ENCODE measurements at regions not wholly inside any gene's neighbourhood (a gene's known extent, or its start where the extent isn't known, plus 50 kb on each side); places are given as distances from the start of the nearest gene placed in this dataset.
"Not testable (repeated sequence)": the region's sequence is repeated elsewhere in the genome, so short reads cannot be mapped to it uniquely, and the experiment has no call there.

DNA sequence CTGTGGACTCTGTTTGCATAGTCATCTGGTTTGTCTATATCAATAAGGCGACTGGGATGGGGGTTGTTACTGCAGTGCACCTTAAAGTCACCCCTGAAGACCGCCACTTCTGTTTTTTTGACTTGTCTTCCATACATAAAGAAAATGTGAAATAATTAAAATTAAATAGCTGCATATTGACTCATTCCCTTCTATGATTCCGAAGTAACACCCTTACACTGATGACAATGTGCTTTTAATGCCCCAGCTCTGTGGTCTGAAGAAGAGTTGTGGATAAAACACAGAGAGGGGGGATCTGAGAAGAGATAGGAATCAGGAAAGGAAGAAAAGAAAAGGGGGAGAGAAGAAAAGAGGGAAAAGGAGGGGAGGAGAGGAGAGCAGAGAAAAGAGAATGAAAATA, 796.9 kb upstream of the MBL2 start:
- in situ Hi-C loops (cut with HindIII; ENCODE audit: low sequenced_read_pairs) = no loop called here

DNA sequence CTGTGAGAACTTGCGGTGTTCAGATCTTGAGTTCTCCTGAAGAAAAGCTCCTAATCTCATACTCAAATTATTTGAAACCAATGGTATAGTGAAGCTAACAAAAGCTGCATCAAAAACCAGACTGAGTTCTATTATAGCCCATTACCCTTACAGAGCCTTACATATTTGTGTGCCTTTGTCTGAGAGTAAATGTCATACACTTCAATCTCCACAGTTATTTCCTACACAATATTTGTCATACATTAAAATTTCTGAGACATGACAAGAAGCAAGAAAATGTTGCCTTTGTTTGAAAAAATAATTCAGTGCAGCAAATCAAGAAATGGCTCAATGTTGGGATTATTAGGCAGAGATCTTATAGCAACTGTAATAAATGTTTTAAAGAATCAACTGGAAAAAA, 776.1 kb upstream of the MBL2 start:
- in situ Hi-C loops (cut with HindIII; ENCODE audit: low sequenced_read_pairs) = no loop called here
- DNase-seq (ENCODE audit: low spot score) = no peak

More for the DNA sequence above, 796.9 kb upstream of the MBL2 start:
- DNase-seq (ENCODE audit: low spot score) = no peak

DNA sequence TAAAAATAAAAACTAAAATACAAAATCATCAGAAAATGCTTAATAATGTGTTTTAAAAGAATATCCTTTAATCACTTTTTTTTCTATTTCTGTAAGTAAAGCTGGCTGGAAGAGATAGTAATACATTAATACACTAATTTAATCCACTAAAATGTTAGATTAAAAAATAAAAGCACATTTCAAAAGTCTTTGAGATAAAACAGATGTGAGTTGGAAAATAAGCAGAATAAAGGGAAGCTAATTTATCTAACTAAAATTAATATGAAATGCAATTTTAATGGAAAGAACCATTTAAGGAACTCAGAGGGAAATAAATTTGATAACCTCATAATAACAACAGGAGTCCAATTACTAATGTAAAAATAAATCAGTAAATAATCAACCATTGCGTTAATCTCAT, 774.8 kb upstream of the MBL2 start:
- in situ Hi-C loops (cut with HindIII; ENCODE audit: low sequenced_read_pairs) = no loop called here
- no peak for DNase-seq (ENCODE audit: low spot score)

DNA sequence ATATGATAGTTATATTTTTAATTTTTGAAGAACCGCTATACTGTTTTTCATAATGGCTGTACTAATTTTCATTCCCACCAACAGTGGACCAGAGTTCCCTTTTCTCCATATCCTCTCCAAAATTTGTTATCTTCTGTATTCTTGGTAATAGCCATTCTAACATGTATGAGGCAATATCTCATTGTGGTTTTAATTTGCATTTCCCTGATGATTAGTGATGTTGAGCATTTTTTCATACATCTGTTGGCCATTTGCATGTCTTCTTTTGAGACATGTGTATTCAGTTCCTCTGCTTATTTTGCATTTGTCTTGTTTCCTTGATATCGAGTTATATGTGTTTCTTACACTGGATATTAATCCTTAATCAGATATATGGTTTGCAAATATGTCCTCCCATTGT, 770.8 kb upstream of the MBL2 start:
- in situ Hi-C loops (cut with HindIII; ENCODE audit: low sequenced_read_pairs) = no loop called here
- no peak for DNase-seq (ENCODE audit: low spot score)

DNA sequence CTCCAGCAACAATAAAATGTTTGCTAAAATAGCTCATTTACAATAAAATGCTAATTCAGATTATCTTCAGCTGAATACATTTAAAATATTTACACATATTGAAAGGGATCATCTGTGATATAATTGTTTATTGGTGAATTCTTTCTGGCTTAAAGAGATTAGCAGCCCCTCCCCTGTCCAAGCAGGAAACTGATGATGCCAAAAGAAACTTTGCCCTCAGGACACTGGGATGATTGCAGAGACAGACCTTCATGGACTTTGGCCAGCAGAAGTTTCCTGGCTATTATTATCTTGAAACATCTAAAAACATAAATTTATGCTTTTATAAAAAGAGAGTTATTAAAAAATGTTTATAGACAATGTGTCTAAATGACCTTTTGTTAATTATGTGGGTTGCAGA, 764.9 kb upstream of the MBL2 start:
- DNase-seq (ENCODE audit: low spot score) = no peak

DNA sequence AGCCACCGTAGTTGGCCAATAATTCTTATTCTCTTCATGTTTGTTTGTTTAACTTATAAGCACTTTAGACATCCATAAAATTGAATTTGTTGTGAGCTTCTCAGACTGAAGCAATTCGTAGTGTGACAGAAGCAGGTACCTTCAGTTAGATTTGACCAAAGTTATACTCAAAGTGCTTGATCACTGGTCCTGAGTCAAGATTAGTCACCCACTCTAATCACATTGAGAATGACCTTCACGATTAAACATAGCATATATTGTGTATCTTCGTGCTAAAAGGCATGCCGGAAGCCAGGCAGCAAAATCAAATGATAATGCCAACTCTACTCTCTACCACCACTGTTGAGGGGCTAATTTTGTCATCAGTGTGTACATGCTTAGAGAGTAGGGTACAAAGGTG, 763.7 kb upstream of the MBL2 start:
- DNase-seq (ENCODE audit: low spot score) = no peak

More for the DNA sequence above, 764.9 kb upstream of the MBL2 start:
- in situ Hi-C loops (cut with HindIII; ENCODE audit: low sequenced_read_pairs) = no loop called here

DNA sequence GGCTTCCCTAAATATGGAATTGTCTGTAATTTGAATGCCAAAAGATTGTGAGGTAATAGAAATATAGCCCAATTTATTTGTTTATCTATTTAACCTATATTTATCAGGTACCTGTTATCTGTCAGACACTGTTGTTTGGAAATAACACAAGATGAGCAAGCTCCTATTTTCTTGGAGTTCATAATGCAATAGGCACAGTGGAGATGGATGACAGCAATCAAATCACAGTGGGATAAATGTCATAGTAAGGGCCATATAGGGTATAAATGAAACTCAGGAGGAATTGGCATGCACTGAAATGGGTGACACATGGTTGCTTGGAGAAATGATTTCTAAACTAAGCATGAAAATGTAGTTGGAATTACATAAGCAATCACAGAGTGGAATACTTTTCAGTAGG, 761.8 kb upstream of the MBL2 start:
- DNase-seq (ENCODE audit: low spot score) = no peak
- in situ Hi-C loops (cut with HindIII; ENCODE audit: low sequenced_read_pairs) = no loop called here

More for the DNA sequence above, 763.7 kb upstream of the MBL2 start:
- in situ Hi-C loops (cut with HindIII; ENCODE audit: low sequenced_read_pairs) = no loop called here

DNA sequence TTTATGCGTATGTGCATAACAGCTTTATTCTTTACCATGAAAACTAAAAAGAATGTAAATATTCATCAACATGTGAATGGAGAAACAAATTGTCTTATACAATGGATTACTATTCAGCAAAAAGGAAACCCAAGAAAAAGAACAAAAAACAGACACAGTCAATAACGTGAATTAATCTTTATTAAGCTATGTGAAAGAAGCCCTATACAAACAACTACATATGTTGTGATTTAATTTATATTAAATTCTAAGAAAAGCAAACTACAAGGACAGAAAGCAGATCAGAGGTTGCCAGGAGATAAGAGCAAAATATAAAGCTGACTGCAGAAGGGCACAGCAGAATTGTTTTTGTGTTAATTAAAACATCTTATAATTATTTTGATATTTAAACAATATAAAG, 756.4 kb upstream of the MBL2 start:
- no peak for DNase-seq (ENCODE audit: low spot score)
- in situ Hi-C loops (cut with HindIII; ENCODE audit: low sequenced_read_pairs) = no loop called here

DNA sequence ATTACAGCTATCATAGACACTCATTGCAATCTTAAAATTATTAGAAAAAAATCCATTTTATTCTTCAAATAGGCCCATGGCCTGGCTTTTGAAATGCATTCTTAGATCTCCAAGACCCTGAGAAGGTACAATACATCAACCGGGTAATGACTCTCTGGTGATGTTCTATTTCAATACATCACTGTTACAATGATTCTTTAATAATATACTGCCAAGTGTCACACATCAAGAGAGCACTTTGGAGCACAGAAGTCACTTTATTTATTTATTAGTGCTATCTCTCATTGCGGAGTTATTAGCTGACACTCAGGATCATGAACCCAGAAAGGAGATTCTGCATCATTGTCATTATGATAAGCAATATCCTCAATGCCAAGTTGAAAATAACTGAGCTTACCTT, 748.5 kb upstream of the MBL2 start:
- no peak for DNase-seq (ENCODE audit: low spot score)
- in situ Hi-C loops (cut with HindIII; ENCODE audit: low sequenced_read_pairs) = no loop called here

DNA sequence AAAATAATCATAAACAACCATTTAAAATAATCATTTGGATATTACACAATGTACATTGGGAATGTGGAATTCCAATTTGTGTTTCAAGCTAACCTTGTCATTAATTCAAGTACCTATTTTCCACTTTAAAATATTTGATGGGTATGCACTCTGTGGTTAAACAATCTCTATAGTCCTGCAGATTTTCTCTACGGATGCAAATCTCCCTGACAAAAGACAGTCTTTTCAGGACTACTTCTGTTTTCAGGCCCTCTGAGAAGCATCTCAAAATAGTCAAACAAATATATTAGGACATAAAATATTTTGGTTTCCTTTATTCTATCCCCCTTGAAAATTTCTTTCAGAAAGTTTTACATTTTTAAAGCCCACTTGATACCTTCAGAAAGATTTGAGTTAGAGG, 735.6 kb upstream of the MBL2 start:
- in situ Hi-C loops (cut with HindIII; ENCODE audit: low sequenced_read_pairs) = no loop called here
- no peak for DNase-seq (ENCODE audit: low spot score)

DNA sequence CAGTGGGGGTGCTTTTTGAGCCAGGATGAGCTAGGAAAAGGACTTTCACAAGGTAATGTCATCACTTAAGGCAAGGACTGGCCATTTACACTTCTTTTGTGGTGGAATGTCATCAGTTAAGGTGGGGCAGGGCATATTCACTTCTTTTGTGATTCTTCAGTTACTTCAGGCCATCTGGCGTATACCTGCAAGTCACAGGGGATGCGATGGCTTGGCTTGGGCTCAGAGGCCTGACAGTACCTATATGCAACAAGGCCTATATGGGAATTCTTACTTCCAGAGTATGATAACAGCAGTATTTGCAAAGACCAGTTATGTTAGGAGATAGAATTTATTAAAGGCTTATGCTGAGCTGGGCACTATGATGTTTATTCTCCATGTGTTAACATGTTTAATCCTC, 731.9 kb upstream of the MBL2 start:
- in situ Hi-C loops (cut with HindIII; ENCODE audit: low sequenced_read_pairs); DNase-seq (ENCODE audit: low spot score): not testable (repeated sequence)

DNA sequence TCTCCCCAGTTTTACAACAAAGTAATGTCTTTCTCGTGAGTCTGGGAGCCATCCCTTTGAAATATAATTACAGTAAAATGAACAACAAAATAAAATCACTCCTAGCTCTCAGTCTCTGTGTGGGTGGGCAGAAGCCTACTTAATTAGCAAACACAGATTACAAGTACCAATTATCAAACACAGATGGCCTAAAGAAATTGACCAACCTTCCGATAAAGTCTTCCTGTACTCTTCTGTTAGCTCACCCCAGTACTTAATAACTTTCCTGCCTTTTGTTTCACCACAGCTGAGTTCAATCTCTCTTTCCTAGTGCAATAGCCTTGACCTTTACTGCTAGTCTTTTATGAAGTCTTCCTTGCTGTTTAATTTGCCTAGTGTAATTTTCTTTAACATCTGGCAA, 719.2 kb upstream of the MBL2 start:
- no peak for DNase-seq (ENCODE audit: low spot score)
- in situ Hi-C loops (cut with HindIII; ENCODE audit: low sequenced_read_pairs) = no loop called here

DNA sequence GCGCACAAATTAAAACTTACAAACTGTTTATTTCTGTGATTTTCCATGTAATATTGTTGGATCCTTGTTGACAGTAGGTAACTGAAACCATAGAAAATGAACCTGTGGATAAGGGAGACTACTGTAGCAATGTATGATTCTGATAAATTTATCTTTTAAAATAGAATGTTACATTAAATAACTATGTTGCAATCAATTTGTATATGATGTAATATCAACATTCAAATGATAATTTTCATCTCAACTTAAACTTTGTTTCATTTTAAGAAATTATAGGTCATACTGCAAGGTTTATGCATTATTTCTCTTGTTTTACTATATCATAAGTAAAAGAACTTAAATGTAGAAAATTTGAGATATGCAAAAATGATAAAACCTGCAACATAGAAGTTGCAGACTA, 718.0 kb upstream of the MBL2 start:
- in situ Hi-C loops (cut with HindIII; ENCODE audit: low sequenced_read_pairs) = no loop called here
- no peak for DNase-seq (ENCODE audit: low spot score)

DNA sequence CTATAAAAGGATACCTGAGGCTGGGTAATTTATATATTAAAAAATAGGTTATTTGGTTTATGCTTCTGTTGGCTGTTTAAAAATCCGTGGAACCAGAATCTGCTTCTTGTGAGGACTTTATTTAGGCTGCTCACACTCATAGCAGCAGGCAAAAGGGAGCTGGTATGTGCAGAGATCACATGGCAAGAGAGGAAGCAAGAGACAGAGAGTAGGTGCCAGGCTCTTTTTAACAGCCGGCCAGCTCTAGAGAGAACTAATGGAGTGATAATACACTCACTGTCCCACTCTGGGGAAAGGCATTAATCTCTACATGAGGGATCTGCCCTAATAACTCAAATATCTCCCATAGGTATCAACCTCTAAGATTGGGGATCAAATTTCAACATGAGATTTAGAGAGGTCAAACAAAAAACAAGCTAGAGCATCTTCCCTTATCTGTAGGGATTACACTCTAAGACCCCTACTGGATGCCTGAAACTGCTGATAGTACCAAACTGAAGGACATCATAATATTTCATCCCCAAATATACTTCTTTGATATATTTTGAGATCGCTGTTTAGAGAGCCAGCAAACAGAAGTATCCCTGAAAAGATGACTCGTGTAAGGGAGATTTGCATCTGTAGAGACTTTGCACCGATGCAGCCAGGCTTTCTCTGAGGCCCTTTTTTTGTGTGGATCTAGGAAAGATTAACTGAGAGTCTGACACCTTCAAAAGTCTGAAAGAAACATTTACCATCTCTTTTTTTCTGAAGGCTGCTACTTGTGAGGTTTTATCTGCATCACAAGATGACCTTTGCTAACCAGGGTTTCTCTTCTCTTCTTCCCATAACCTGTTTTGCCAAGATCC, 717.0 kb upstream of the MBL2 start:
- in situ Hi-C loops (cut with HindIII; ENCODE audit: low sequenced_read_pairs) = no loop called here
- no peak for DNase-seq (ENCODE audit: low spot score)

DNA sequence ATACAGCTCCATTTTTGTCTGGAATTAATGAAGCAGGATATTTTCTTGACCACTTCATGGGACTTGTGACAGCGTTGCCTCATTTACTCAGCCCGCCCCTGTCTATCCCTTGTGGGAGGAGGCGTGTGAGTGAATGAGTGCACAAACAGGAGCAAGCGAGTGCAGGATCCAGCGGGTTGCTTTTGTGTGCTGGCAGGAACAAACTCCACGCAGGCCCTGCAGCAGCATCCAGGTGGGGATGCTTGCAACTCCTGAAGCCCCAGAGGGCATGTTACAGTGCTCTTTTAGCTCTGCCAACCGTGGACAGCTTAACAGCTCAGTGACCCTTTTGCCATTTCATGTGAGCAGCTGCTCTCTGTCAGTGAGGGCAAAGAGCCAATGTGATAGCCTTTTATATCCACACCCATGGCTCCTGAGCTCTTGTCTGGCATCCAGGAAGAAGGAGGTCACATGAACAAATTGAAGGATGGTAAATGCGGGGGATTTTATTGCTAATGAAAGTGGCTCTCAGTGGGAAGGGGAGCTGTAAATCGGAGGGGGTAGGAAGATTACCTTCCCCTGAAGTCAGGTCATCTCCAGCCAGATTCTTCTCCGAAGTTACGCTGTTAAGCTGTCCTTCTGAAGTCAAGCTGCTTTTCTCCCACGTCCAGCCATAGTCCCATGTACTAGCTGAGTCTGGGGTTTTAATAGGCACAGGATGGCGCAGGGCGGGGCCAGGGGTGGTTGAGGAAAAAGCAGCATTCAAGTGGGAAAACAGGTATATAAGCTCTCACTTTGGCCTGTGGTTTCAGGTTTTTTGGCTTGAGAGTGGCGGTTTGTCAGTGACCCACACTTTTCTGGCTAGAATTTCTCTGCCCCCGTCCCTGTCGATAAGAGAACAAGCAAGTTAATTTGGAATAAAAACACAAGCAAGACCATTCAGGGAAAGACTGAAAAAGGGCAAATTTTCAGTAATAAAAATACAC, 714.7 kb upstream of the MBL2 start:
- no peak for DNase-seq (ENCODE audit: low spot score)
- in situ Hi-C loops (cut with HindIII; ENCODE audit: low sequenced_read_pairs) = no loop called here

DNA sequence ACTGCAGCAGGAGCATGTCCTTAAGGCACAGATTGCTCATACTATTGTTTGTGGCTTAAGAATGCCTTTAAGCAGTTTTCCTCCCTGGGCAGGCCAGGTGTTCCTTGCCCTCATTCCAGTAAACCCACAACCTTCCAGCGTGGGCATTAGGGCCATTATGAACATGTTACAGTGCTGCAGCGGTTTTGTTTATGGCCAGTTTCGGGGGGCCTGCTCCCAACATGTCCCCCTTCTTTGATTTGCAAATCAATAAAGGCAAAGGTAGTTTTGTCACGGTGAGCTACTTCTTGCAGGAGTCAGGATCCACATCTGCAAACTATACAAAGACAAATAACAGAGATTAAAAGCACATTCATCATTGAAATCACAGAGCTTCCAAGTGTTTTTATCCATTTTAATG, 712.8 kb upstream of the MBL2 start:
- in situ Hi-C loops (cut with HindIII; ENCODE audit: low sequenced_read_pairs); DNase-seq (ENCODE audit: low spot score): not testable (repeated sequence)

DNA sequence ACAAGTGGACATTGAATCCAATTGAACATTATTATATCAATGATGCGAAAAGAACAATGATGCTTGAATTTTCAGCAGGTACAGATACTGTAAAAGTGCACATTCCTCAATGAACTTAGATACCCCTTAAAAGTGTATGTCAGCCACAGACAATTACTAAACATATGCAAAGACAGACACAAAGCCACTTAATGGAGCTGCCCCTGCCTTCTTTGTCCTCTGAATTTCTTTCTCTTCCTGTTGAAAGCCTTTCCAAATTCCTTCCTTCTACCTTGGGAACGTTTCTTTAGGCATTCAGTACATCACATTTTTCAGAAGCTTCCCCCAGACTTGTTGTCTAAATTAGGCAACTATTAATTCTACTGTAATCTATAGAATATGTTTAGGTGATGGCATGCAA, 706.8 kb upstream of the MBL2 start:
- no peak for DNase-seq (ENCODE audit: low spot score)
- in situ Hi-C loops (cut with HindIII; ENCODE audit: low sequenced_read_pairs) = no loop called here

DNA sequence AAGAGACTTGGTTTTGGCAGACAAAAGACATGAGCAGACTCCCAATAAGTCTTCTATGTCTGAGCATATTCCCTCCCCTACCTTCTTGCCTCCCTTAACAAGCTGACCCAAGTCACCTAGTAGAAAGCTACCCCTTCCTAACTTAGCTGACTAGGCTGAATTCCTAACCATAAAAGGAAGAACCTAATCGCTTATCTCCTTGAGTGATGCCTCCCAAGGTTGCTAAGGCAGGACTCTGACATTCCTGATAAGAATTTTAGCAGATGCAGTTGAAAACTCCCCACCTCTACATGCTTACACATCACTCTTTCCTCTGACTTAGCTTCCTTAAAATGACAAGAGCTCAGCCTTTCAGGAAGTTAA, 704.7 kb upstream of the MBL2 start:
- no peak for DNase-seq (ENCODE audit: low spot score)
- in situ Hi-C loops (cut with HindIII; ENCODE audit: low sequenced_read_pairs) = no loop called here

DNA sequence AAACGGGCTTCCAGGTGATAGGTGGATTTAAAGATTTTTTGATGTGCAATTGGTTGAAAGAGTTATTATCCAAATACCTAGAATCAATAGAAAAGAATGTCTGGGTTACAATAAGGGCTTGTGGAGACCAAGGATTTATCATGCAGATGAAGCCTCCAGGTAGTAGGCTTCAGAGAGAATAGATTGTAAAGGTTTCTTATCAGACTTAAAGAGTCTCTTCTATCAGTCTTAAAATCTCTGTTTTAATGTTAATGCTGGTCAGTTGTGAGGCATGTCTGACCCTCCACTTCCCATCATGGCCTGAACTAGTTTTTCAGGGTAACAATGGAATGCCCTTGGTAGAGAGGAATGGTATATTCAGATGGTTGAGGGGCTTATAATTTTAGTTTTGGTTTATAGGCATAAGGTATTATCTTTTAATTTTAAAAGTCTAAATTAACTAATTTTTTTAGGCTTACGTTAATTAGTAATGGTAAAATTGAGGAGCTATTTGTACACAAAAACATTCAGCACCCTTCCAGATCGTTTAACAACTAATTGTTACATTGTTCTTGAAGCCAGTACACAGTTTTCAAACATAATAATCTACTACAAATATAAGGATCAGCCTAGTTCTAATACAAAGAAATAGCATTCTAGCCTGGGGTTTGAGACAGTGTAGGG, 704.2 kb upstream of the MBL2 start:
- no peak for DNase-seq (ENCODE audit: low spot score)
- in situ Hi-C loops (cut with HindIII; ENCODE audit: low sequenced_read_pairs) = no loop called here

DNA sequence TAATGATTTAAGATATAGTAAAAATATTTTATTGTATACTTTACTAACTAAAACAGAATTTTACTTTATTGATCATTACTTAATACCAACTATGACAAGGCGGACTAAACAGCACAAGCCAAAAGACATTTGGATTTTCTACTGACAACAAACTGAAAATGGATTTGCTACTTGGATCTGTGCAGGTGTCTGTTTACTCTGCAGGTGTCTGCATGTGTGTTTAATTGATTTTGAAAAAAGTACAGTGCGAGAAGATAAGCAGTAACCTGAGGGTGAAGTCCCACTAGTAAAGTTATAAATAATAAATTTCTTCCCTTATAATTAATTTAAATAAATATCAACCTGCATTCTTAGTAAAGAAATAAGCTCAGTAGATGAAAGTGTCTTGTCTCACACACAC, 696.8 kb upstream of the MBL2 start:
- no peak for DNase-seq (ENCODE audit: low spot score)
- in situ Hi-C loops (cut with HindIII; ENCODE audit: low sequenced_read_pairs) = no loop called here
